Right lobe of liver (tissue), 6 donors: ENCODE measurements at regions not wholly inside any gene's neighbourhood (a gene's known extent, or its start where the extent isn't known, plus 50 kb on each side); places are given as distances from the start of the nearest gene placed in this dataset.

Experiments
- ATAC-seq, 4 donors: fragments of 200-7000 bp; cut with Tn5 transposase; one replicate each; pipeline ENCODE4 v1.9.1; 2020; ENCODE audit warnings: mild to moderate bottlenecking in 4 of 4, moderate library complexity in 4 of 4
- DNase-seq, 3 donors: peaks; one replicate each; pipeline ENCODE4 v3.0.0-alpha.2; 2020
- H3K27ac ChIP-seq, 3 donors: fragments of 200-600 bp; one replicate each; pipeline ENCODE4 v1.8.0; 2022
- H3K27me3 ChIP-seq, 2 donors: fragments of 200-600 bp; one replicate each; pipeline ENCODE4 v1.8.0; 2022
- H3K36me3 ChIP-seq, 4 donors: fragments of 200-600 bp; sonication (generic) in 1 of 4; one replicate each; pipeline versions ENCODE4 v1.5.1 to v1.8.0; 2017 to 2022; ENCODE audit warnings: control low read depth in 1 of 4
- H3K4me1 ChIP-seq, 4 donors: fragments of 200-600 bp; sonication (generic) in 1 of 4; one replicate each; pipeline versions ENCODE4 v1.5.1 to v1.8.0; 2017 to 2022; ENCODE audit warnings: control low read depth in 1 of 4
- H3K4me3 ChIP-seq, 3 donors: fragments of 200-600 bp; one replicate each; pipeline ENCODE4 v1.8.0; 2022
- H3K9me3 ChIP-seq, 4 donors: fragments of 200-600 bp; sonication (generic) in 1 of 4; one replicate each; pipeline versions ENCODE4 v1.5.1 to v1.8.0; 2017 to 2022; ENCODE audit warnings: control low read depth in 1 of 4
- POLR2A ChIP-seq: fragments of 450-650 bp; IDR thresholded peaks from one replicate; pipeline ENCODE4 v1.6.1; 2017; ENCODE audit warnings: antibody characterized with exemption, mild to moderate bottlenecking
- WGBS: methylation state at CpG from one replicate; pipeline ENCODE4 v1.1.6; 2018; ENCODE audit warnings: low coverage, low lambda C conversion rate; ENCODE audit not compliant: insufficient coverage; ENCODE audit errors: missing lambda C conversion rate; 5-methylcytosine and 5-hydroxymethylcytosine counted together
- intact Hi-C, 2 donors: fragments of 100-400 bp; cut with DNase I; formaldehyde crosslinking; loops; one replicate each; pipeline versions ENCODE4 v1.11.2 to v1.14.1; 2022
- TF ChIP-seq, protein P1 (sequence below), 4 donors: fragments of 200-600 bp in 3 of 4; fragments of 450-650 bp in 1 of 4; IDR thresholded peaks; one replicate each; pipeline versions ENCODE4 v1.5.1 to v1.8.0; 2016 to 2022; ENCODE audit warnings: antibody characterized with exemption in 4 of 4, mild to moderate bottlenecking in 2 of 4
- donor health status: DM: no; HTN: yes; CAD: no.
- donor health status: DM: no; HTN: no; CAD: no.
- donor health status: DM: no; HTN: no; CAD: no.
- donor health status: DM: no; HTN: yes; CAD: no.
- donor health status: DM: no; HTN: yes; CAD: no.

DNA sequence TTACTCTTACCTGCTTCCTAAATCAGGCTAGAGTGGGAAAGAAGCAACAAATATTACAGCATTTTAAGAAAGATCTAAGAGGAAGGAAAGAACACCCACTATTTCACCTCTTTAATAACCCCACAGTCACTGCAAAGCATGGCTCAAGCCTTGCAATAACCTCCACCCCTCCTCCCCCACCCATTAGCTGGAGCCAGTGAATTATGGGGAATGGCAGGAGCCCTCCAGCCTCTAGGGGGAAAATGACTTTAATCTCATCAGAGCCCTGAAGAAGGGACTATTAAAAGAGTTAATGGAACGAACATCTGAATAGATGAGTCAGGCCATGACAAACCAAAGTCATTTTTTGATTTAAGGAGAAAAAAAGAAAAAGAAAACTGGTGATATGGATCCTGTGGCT lies 630.7 kb upstream of the PLXNA2 start:
- 69% methylated on average over 1 of the region's 1 CpG for WGBS
- ATAC-seq (no peak), DNase-seq (no peak)
- H3K27ac ChIP-seq: no peak overlapping the region
- intact Hi-C loops: no loop called here
- H3K36me3 ChIP-seq: no peaks in the 10 kb centered on the region
- no peak for TF ChIP-seq POLR2A
- TF ChIP-seq, protein P1, sequence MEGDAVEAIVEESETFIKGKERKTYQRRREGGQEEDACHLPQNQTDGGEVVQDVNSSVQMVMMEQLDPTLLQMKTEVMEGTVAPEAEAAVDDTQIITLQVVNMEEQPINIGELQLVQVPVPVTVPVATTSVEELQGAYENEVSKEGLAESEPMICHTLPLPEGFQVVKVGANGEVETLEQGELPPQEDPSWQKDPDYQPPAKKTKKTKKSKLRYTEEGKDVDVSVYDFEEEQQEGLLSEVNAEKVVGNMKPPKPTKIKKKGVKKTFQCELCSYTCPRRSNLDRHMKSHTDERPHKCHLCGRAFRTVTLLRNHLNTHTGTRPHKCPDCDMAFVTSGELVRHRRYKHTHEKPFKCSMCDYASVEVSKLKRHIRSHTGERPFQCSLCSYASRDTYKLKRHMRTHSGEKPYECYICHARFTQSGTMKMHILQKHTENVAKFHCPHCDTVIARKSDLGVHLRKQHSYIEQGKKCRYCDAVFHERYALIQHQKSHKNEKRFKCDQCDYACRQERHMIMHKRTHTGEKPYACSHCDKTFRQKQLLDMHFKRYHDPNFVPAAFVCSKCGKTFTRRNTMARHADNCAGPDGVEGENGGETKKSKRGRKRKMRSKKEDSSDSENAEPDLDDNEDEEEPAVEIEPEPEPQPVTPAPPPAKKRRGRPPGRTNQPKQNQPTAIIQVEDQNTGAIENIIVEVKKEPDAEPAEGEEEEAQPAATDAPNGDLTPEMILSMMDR (IDR thresholded peaks at IDR 0.05): no peak
- no peaks in the 10 kb centered on the region for H3K27me3 ChIP-seq
- no peak overlapping the region for H3K4me3 ChIP-seq
- no peaks in the 10 kb centered on the region for H3K4me1 ChIP-seq
- no peaks in the 10 kb centered on the region for H3K9me3 ChIP-seq

DNA sequence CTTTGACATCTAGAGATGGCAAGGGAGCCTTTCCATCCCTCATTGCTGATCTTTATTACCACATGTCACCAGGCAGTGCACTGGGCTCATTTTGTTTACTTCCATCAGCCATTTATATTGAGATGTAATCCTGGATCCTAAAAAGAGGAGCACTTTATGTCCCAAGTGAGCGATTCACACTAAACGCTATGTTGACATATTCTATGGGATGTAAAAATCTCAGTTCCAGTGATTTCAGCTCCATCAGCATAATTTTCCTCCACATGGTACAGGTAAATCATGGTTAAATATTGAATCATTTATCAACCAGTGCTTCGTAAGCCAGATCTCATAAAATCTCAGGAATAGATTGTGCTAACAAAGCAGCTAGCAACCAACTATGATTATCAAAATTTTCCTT lies 634.8 kb upstream of the PLXNA2 start:
- no peak overlapping the region for H3K27ac ChIP-seq
- no peaks in the 10 kb centered on the region for H3K27me3 ChIP-seq
- DNase-seq (no peak), ATAC-seq (no peak)
- intact Hi-C loops: no loop called here
- TF ChIP-seq, protein P1 (IDR thresholded peaks at IDR 0.05): no peak
- no peak for TF ChIP-seq POLR2A
- no peak overlapping the region for H3K4me3 ChIP-seq
- no peaks in the 10 kb centered on the region for H3K4me1 ChIP-seq
- 82% methylated on average over 3 of the region's 3 CpGs for WGBS
- no peaks in the 10 kb centered on the region for H3K36me3 ChIP-seq
- H3K9me3 ChIP-seq: no peaks in the 10 kb centered on the region

DNA sequence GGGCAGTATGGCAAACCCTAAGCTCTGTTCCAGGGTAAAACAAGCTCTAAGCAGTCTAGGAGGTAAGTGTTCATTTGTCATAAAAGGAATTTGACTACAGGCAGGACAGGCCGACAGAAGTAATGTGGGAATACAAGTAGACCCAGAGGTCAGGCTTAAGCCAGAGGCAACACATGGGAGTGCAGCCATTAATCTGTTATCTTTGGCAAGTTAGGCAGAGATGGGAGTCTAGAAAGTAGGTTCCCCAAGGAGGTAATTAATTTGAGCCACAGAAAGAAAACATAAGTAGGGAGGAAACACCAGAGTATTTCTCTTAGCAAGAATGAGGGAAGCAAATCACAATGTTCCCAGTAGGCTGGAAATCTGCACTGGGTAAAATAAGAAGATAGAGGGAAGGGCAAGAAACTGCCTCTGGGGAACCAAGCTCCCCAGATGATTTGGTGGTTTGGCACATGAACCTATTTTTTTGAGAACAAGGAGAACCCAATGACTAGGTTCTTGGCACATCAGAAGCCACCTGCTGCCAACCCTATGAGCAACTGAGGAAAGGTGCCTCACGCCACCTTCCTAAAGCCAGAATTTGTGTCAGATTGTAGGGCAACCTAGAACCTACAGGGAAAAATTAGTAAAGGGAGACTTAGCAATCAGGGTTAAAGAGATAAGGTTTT lies 636.4 kb upstream of the PLXNA2 start:
- H3K9me3 ChIP-seq: no peaks in the 10 kb centered on the region
- H3K4me3 ChIP-seq: no peak overlapping the region
- H3K36me3 ChIP-seq: no peaks in the 10 kb centered on the region
- no peaks in the 10 kb centered on the region for H3K4me1 ChIP-seq
- WGBS: 55% methylated on average over 2 of the region's 2 CpGs
- DNase-seq (no peak), ATAC-seq (no peak)
- TF ChIP-seq, protein P1 (IDR thresholded peaks at IDR 0.05): no peak
- no peak for TF ChIP-seq POLR2A
- H3K27ac ChIP-seq: no peak overlapping the region
- no peaks in the 10 kb centered on the region for H3K27me3 ChIP-seq
- intact Hi-C loops: no loop called here

DNA sequence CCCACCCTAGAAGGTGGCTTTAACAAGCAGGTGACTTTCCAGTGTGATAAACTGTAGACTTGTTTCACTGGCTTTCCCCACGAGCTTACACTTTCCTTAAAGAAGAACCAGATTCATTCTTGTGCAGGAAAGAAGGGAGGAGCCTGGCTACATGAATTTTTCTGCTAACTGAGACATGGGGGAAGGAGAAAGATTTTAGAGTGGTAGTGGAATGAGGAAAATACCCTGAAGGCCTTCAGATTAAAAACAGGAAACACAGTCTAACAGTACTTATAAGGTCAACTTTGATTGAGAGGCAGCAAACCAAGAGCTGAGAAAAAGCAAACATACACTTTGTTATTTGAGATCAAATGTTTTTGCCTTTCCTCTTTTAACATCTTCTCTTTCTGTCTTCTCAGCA lies 640.9 kb upstream of the PLXNA2 start:
- intact Hi-C loops: no loop called here
- DNase-seq (no peak), ATAC-seq (no peak)
- TF ChIP-seq POLR2A: no peak
- TF ChIP-seq, protein P1 (IDR thresholded peaks at IDR 0.05): no peak
- H3K27me3 ChIP-seq: no peaks in the 10 kb centered on the region
- H3K4me1 ChIP-seq: no peaks in the 10 kb centered on the region
- H3K9me3 ChIP-seq: no peaks in the 10 kb centered on the region
- no peaks in the 10 kb centered on the region for H3K36me3 ChIP-seq
- no peak overlapping the region for H3K4me3 ChIP-seq
- WGBS: 0% methylated on average over 1 of the region's 1 CpG
- H3K27ac ChIP-seq: no peak overlapping the region

DNA sequence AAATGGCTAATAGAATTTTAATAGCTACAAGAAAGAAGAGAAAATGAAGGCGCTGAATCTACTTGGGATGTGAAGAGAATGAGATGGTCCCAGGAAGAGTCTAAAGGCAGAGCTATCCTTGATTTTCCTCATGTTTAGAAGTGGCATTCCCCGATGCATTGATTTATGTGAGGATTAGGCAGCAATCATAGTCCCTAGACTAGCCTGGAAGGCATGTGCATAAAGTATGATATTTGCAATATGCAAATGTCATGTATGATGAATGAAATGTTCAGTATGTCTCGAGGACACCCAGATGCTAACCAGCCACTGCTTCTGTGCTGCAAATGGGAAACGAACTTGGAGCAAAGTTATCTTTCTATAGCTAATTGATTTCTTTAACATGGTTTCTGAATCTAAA lies 641.5 kb upstream of the PLXNA2 start:
- no peak for DNase-seq
- Histone ChIP-seq H3K27me3 (no peaks in the 10 kb centered on the region), H3K36me3 (no peaks in the 10 kb centered on the region), H3K9me3 (no peaks in the 10 kb centered on the region), H3K4me3 (no peak overlapping the region), H3K27ac (no peak overlapping the region), H3K4me1 (no peaks in the 10 kb centered on the region)
- TF ChIP-seq POLR2A: no peak
- TF ChIP-seq, protein P1 (IDR thresholded peaks at IDR 0.05): no peak
- WGBS: 74% methylated on average over 4 of the region's 4 CpGs
- ATAC-seq: no peak
- intact Hi-C loops: no loop called here
